ENCODE measurements at regions not wholly inside any gene's neighbourhood (a gene's known extent, or its start where the extent isn't known, plus 50 kb on each side); places are given as distances from the start of the nearest gene placed in this dataset.
"Not testable (repeated sequence)": the region's sequence is repeated elsewhere in the genome, so short reads cannot be mapped to it uniquely, and the experiment has no call there.

DNA sequence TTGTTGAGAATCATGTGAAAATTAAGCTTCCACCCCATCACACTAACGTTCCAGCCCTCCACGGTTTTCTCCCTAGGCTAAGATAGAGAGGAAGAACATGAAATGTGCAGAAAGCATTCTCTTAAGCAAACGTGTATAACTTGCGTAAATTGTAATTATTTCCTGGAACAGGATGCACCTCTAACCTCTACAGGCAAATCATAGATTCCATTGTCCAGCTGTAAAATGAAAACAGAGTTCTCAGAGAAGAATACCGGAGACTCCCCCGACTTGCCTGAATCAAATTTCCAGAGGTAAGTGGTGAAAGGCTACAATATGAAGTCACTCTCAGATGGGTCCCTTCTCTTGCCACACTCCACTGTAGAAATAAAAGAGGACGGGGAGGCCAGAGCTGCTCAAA is 211.4 kb downstream of the FAM72C start:
- not testable (repeated sequence) for DNase-seq

GRCh38 chr1:143755961-143756360 is 215.8 kb downstream of the FAM72C start:
- DNase-seq: not testable (repeated sequence)

GRCh38 chr1:143748906-143749305 is 222.9 kb downstream of the FAM72C start:
- DNase-seq: no peak

- no peak for DNase-seq
These were observed 235.2 kb downstream of the FAM72C start for GRCh38 chr1:143736562-143736961.

DNA sequence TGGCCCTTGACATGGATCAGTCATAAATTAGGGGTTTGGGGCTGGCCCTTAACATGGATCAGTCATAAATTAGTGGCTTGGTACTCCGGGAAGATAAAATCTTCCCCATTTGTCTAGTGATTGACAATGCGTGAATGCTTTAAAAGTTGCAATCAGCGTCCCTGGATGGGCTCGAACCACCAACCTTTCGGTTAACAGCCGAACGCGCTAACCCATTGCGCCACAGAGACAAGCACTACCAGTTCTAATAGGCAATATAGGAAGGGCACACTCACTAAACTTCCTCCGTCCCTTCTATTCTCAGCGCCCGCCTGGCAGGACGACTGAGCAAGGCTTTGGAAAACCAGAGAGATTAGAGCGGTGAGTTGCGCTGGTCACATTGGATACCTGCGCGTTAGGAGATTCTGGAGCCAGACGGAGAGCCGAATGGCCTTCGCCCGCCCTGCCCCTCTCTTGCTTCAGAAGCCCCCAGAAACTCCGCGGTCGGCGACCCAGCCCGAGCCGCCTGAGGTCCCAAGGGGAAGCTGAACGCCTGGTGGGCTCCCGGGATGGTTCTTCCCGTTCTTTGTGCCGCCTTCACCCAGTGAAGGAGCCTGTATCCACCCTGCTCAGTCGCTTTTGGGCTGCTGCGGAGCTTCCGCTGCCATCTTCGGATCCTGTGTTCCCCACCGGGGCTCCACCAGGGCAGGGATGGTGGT is 235.9 kb downstream of the FAM72C start:
- no peak for DNase-seq

GRCh38 chr1:143734261-143734660 is 237.5 kb downstream of the FAM72C start:
- DNase-seq: not testable (repeated sequence)

DNA sequence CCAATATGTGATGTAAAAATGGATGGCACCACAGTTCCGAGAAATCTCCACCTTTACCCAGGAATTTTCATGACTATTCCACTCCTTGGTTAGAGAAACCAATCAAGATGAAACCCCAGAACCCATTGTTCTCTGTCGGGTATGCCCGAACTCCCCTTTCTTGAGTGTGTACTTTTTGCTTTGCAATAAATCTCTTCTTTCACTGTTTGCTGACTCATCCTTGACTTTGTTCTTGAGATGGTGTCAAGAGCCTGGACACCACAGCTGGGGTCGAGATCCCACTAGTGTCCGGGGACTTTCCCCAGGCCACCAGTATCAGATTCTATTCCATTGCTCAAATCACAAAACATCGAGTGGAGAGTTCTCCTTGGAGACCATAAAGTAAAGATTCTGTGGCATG is 240.9 kb downstream of the FAM72C start:
- DNase-seq: not testable (repeated sequence)

DNA sequence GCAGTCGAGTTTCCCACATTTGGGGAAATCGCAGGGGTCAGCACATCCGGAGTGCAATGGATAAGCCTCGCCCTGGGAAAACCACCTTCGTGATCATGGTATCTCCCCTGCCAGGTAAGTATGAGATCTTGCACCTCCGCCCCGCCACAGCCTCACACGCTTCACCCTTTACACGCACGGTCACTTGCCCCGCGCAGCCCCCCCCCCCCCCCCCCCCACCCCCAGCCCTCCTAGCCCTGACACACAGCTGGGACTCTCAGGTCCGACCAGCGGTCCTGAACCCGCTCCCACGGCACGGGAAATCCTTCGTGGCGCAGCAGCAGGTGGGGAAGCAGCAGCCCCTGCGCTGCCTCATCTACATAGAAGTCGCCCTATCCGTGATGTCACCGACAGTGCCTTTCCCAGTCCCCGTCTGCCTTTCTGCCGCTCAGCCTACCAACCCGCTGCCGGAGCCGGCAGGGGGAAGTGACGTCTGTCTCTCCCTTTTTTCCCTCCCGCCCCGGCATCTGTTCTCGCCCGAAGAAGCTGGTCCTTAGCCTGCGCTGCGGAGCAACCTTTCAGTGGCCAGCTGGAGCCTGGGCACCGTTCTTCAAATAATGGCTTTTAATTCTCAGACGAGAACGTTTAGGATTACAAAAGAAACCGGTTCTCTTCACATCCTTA is 242.2 kb downstream of the FAM72C start:
- DNase-seq: not testable (repeated sequence)

- DNase-seq: not testable (repeated sequence)
These were observed 242.9 kb downstream of the FAM72C start for GRCh38 chr1:143728802-143729448.

- no peak for DNase-seq
These were observed 244.5 kb downstream of the FAM72C start for GRCh38 chr1:143727263-143727662.

- DNase-seq: no peak
These were observed 250.8 kb downstream of the FAM72C start for GRCh38 chr1:143721024-143721373.

- no peak for DNase-seq
These were observed 251.4 kb downstream of the FAM72C start for GRCh38 chr1:143720087-143721023.

DNA sequence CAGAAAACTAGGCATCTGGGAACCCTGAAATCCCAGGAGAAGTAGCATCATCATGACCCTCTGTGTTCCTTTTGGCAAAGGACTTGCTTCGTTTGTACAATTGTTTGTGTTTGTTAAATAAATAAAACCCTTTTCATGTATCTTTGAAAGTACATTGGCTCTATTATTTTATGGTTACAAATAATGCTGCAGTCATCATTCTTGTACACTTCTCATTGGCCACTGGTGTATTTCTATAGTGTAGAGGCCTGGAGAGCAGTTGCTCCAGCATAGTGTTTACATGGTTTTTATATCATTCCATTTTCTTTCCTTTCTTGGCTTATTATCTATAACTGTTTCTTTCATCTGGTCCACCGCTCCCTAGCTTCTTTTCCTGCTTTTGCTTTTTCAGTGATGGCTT is 253.3 kb downstream of the FAM72C start:
- DNase-seq: no peak

GRCh38 chr1:143718021-143718420 is 253.8 kb downstream of the FAM72C start:
- no peak for DNase-seq

- DNase-seq: no peak
These were observed 254.4 kb downstream of the FAM72C start for GRCh38 chr1:143717434-143717833.

- not testable (repeated sequence) for DNase-seq
These were observed 256.9 kb downstream of the FAM72C start for GRCh38 chr1:143714913-143715312.

DNA sequence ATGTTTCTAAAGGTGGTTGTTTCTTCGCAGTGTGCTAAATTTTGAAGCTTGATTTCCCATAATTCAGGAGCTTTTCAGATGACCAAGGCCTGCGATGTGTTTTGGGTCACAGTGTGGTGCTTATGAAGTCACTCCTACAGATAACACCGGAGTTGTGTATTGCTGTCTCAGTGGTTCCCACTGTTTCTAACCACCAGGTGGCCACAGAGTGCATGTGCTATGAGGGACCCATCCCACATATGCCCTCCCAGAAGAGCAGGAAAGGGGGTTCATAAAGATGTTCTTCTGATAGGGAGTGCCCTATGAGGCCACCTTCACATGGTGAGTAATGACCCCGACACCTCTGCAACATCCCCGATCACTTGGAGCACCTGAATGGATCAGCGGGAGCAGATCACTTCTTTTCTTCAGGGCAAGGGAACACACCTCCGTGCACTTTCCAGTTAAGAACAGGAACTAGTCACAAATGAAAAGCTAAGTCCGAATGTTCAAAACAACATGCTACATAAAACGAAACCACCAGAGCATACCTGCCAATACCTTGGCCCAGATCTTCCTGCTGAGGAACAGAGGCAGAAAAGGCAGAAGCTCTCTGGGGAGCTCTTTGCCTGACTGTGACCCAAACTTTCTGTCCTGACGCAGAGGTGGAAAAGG is 262.1 kb downstream of the FAM72C start:
- not testable (repeated sequence) for DNase-seq

DNA sequence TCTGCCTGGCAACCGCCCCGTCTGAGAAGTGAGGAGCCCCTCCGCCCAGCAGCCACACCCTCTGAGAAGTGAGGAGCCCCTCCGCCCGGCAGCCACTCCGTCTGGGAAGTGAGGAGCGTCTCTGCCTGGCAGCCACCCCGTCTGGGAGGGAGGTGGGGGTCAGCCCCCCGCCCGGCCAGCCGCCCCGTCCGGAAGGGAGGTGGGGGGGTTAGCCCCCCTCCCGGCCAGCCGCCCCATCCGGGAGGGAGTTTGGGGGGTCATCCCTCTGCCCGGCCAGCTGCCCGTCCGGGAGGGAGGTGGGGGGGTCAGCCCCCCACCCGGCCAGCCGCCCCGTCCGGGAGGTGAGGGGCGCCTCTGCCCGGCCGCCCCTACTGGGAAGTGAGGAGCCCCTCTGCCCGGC is 269.0 kb downstream of the FAM72C start:
- not testable (repeated sequence) for DNase-seq

GRCh38 chr1:143699731-143700130 is 272.1 kb downstream of the FAM72C start:
- DNase-seq: no peak

DNA sequence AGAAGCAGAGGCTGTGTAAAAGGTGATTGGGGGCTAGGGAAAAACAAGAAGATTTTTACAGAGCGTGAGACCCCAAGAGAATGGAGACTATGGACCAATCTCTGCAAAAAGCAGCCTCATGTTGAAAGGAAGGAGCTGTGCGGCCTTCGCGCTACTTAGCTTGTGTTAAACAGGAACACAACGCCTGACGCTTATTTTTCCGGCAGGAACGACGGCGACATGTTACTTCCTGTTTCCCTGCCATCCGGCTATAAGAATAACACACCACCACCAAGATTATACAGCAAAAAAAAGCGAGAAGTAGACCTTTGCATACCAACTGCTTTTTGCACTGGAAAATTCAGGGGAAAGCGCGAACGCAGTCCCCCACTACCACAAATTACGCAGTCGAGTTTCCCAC is 272.7 kb downstream of the FAM72C start:
- DNase-seq: no peak

- no peak for DNase-seq
These were observed 273.8 kb downstream of the FAM72C start for GRCh38 chr1:143698016-143698415.

DNA sequence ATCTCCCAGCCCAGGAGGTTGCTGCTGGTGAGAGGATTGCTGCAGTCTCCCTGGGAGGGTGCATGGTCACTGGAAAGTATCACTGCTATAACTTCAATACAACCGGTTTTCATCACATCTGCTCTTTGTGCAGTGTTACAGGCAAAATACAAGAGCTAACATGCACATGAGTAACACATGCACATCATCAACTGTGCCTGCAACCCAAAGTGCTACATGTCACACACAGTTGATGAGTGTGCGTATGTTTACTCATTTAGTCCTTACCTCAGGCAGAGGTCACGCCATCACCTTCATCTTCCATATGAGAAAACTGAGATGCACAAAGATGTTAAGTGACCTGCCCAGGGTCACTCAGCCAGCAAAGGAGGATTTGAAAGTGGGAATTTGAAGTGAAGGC is 277.7 kb downstream of the FAM72C start:
- DNase-seq: no peak
